GM21529 (cell line): ENCODE measurements at regions not wholly inside any gene's neighbourhood (a gene's known extent, or its start where the extent isn't known, plus 50 kb on each side); places are given as distances from the start of the nearest gene placed in this dataset.

Source experiments
- ATAC-seq: cut with Tn5 transposase; IDR thresholded peaks from one replicate; pipeline ENCODE4 v1.9.1; 2021; ENCODE audit not compliant: unreplicated experiment

- no peak for ATAC-seq
These were observed 68.3 kb upstream of the CADM1 start for GRCh38 chr11:115572551-115572950.

DNA sequence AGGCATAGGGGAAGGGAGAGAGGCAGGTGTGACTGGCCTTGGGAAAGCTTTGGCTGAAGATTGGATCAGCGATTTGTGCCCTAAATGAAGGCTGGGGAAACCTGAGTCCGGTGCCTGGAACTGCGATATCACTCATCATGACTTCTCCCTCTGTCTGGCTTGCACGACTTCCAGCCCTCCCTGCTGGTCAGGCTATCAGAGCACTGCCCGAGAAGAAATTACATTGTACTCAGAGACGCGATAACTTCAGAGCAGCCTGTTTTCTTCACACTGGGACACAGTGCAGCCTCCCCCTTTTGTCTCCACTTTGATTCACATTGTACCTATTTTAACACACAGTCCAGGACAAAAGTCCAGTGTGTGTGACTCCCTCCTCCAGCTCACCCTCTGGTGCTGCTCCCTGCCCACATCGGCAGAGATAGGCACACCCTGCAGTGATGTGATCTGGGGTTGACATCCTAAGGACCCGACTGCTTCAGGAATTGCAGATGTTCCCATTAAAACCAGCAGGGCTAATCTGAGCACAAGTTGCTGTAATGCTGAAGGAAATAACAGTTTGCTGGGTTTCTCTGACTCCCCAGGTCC is 62.1 kb upstream of the CADM1 start:
- ATAC-seq, result no peak

GRCh38 chr11:115564851-115565250 is 60.6 kb upstream of the CADM1 start:
- ATAC-seq, result no peak

DNA sequence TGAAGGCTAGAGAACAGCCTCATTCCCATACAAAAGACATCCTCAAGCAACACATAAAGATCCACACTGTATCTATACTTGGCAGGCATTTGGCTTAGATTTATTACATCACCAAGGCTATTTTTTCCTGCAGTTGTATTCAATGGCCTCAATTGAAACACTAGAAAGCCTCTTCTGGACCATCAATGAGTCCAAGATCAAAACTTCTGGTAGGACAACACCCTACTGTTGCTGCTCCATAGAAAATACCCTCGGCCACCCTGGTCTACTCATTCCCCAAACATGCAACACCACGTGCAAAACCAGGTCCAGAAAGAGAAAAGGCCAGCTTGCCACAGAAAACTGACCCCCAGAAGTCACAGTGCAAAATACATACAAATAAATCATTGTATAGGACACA is 56.9 kb upstream of the CADM1 start:
- ATAC-seq, result no peak

- ATAC-seq, result no peak
These were observed 54.4 kb upstream of the CADM1 start for GRCh38 chr11:115558635-115559034.

DNA sequence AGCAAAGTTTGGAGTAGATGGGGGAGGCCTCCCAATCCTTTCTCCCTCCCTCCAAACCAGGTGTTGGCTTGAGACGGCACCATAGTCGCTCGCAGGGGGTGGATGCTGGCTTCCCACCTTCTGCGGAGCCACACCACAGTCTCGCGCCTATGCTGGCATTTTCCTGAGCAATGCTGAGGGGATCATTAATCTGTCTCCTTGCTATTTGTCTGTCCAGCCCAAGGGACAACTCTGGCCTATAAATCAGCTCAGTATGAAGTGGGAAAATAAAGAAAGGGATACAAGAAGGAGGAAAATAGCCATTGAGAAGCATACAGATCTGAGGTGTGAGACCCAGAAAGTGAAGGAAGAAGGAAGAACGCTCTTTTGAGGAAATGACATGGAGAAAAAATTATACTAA is 53.5 kb upstream of the CADM1 start:
- no peak for ATAC-seq

DNA sequence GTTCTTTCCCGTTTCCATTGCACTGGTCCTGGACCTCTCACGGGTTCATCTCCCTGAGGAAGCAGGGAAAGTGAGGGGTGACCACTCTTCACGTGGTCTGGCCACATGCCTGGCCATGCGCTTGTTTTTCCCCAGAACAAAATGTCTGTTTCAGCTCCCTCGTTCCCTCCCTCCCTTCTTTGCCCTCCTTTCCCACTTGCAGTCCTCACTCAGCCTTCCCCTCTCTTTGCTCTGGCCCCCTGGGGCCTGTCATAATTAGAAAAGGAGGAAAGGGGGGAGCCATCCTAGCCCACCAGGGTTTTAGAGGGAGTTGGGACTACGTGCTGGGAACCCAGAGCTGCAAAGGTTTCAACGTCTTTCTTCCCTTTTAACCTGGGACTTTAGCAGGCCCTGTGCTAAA is 52.8 kb upstream of the CADM1 start:
- no peak for ATAC-seq

GRCh38 chr11:115555336-115556090 is 51.3 kb upstream of the CADM1 start:
- no peak for ATAC-seq
